ENCODE measurements at regions not wholly inside any gene's neighbourhood (a gene's known extent, or its start where the extent isn't known, plus 50 kb on each side); places are given as distances from the start of the nearest gene placed in this dataset.

DNA sequence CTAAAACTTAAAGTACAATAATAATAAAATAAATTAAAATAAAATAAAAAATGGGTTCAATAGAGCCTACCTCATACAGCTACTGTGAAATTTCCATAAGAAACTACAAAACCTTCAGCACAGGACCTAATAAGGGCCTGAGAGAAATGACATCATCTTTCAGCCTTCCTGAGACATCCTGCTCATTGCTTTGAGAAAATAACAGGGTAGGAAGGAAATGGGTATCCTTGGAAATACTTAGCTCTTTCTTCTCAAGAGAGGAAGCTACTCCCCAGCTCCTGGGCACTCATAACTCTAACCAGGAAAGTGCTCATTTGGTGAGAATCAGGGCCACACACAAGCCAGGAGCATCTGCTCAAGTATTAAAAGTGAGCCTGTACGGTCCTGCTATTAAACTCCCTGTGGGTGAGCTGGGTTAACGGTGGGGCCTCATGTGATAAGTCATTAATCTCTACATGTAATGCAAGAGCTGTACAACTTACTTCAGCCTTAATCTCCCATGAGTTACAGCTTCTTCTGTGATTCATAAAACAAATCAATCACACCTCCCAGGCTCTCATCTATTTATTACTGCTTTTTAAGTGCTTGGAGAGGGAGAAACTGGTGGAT, 141.4 kb downstream of the MAFB start:
- ATAC-seq (ENCODE audit: low FRiP score), result no peak
- no peak for DNase-seq (ENCODE audit: low spot score)
- TF ChIP-seq, protein P1, sequence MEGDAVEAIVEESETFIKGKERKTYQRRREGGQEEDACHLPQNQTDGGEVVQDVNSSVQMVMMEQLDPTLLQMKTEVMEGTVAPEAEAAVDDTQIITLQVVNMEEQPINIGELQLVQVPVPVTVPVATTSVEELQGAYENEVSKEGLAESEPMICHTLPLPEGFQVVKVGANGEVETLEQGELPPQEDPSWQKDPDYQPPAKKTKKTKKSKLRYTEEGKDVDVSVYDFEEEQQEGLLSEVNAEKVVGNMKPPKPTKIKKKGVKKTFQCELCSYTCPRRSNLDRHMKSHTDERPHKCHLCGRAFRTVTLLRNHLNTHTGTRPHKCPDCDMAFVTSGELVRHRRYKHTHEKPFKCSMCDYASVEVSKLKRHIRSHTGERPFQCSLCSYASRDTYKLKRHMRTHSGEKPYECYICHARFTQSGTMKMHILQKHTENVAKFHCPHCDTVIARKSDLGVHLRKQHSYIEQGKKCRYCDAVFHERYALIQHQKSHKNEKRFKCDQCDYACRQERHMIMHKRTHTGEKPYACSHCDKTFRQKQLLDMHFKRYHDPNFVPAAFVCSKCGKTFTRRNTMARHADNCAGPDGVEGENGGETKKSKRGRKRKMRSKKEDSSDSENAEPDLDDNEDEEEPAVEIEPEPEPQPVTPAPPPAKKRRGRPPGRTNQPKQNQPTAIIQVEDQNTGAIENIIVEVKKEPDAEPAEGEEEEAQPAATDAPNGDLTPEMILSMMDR (IDR thresholded peaks at IDR 0.05), result no peak

DNA sequence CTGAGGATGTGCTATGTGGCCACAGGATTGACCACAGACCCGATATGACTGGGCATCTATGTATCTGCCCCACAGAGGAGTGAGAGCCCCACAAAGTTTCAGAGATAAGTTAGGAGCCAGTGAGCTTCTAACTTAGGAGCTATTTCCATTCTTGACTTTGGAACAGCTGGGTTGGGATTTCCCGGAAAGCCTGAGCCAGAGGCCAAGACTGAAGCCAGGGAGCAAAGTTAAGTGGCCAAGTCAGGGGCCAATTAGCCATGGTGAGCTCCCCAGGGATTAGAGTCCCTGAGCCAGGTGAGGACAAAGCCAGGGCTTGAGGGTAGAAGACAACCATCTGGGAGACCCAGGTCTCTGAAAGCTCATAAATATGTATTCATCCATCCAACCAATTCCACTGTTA, 143.6 kb downstream of the MAFB start:
- DNase-seq (ENCODE audit: low spot score), result no peak
- TF ChIP-seq, protein P1 (IDR thresholded peaks at IDR 0.05), result no peak
- ATAC-seq (ENCODE audit: low FRiP score), result no peak

DNA sequence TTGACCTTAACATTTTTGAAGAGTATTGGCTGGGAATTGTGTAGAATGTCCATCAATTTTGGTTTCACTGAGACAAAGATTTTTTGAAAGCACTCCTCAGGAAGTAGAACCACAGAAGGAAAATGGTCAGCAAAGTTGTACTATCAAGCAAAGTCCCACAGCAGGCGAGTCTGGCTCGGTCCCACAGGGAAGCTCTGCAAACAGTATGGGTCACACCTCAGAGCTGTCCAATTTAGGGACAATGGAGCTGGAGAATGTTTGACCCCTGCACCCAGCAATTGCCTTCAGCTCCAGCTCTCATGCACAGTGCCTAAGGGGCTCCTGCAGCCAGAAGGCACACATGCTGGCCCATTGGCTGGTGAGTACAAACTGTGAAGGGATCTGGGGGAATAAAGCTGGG, 147.0 kb downstream of the MAFB start:
- ATAC-seq (ENCODE audit: low FRiP score), result no peak
- DNase-seq (ENCODE audit: low spot score), result no peak
- TF ChIP-seq, protein P1 (IDR thresholded peaks at IDR 0.05), result no peak

DNA sequence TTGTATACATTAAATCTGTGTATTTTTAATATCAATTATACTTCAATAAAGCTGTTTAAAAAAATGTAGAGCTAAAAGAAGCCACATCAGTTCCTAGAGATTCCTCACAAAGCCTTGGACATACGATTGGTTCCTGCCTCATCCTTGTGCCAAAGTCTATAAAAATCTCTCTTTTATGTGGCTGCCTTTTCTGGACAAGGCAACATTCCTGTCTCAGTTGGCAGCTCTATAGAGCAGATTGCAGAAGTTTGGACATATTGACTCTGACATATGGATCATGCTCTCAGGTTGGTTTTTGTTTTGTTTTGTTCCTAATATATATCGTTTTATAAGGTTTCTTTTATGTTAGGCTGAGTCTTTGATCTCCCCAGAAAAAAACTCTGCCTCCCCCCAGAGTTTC, 148.9 kb downstream of the MAFB start:
- DNase-seq (ENCODE audit: low spot score), result no peak
- TF ChIP-seq, protein P1 (IDR thresholded peaks at IDR 0.05), result no peak
- no peak for ATAC-seq (ENCODE audit: low FRiP score)

DNA sequence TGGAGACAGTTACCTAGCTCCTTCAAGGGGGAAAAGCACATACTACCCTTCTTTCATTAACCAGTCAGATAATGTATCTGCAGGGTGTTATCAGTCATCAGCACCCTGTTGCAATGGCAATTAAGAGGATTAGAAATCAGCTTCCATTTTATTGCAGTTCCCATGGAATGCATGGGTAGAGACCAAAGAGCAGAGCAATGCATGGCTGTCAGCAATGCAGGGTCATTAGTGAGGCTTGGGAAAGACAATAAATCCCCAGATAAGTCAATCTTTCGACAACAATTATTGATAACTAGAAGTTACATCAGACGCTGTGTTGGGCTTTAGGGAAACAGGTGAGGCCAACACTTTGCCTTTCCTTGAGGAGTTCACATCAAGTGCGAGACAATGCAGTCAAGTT, 150.9 kb downstream of the MAFB start:
- ATAC-seq (ENCODE audit: low FRiP score) (no peak), DNase-seq (ENCODE audit: low spot score) (no peak)
- TF ChIP-seq, protein P1 (IDR thresholded peaks at IDR 0.05), result no peak

DNA sequence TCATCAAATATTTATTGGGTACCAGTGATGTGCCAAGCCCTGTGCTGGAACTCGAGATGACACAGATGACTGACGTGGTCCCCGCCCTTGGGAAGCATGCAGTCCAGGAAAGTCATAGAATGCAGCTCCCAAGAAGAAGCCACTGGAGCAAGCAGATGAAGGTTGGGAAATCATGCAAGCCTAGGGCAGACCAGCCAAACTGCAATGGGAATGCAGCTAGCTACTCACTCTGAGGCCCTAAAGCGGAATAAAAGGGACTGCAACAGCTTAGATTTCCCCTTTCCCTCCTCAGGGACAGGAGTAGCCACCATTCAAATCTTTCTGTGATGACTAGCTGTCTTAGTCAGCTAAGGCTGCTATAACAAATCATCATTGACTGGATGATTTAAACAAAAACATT, 152.2 kb downstream of the MAFB start:
- no peak for ATAC-seq (ENCODE audit: low FRiP score)
- no peak for DNase-seq (ENCODE audit: low spot score)
- TF ChIP-seq, protein P1 (IDR thresholded peaks at IDR 0.05), result no peak

DNA sequence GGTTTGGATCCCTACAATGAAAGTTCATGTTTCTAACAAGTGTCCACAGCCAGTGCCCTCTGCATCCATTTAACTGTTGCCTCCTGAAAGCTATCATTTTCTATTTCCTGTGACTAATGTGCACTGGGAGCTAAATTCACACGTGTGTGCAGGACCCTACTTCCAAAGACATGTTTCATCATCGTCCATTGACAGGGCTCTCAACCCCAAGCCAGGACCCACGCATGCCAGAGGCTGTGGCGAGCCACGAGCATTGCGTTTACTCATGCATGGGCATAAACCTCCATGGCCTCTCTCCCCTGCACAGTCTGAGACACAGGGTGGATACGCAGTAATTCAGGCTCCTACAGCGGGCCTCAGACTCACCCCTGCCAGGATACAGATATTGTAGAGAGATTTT, 153.2 kb downstream of the MAFB start:
- no peak for DNase-seq (ENCODE audit: low spot score)
- ATAC-seq (ENCODE audit: low FRiP score), result no peak
- TF ChIP-seq, protein P1 (IDR thresholded peaks at IDR 0.05), result no peak

Measured in omental fat pad (tissue), 3 donors.